T-helper 1 cell (primary cell): ENCODE measurements at regions not wholly inside any gene's neighbourhood (a gene's known extent, or its start where the extent isn't known, plus 50 kb on each side); places are given as distances from the start of the nearest gene placed in this dataset.
"Not testable (repeated sequence)": the region's sequence is repeated elsewhere in the genome, so short reads cannot be mapped to it uniquely, and the experiment has no call there.

Source experiments
- DNase-seq, 5 donors: peaks; one replicate each; pipeline ENCODE4 v3.0.0-alpha.2; 2012 to 2020

GRCh38 chr10:64523065-64523759 is 1002.0 kb downstream of the REEP3 start:
- DNase-seq, result no peak

GRCh38 chr10:64528294-64529002 is 1007.2 kb downstream of the REEP3 start:
- DNase-seq, result no peak

- no peak for DNase-seq
These were observed 1007.8 kb downstream of the REEP3 start for GRCh38 chr10:64529003-64529350.

GRCh38 chr10:64534616-64535015 is 1013.4 kb downstream of the REEP3 start:
- DNase-seq, result no peak

GRCh38 chr10:64535131-64535867 is 1014.1 kb downstream of the REEP3 start:
- DNase-seq, result no peak

GRCh38 chr10:64537112-64537511 is 1015.9 kb downstream of the REEP3 start:
- DNase-seq, result no peak

GRCh38 chr10:64537928-64538327 is 1016.7 kb downstream of the REEP3 start:
- DNase-seq, result no peak

GRCh38 chr10:64546073-64546472 is 1024.9 kb downstream of the REEP3 start:
- no peak for DNase-seq

- no peak for DNase-seq
These were observed 1026.0 kb downstream of the REEP3 start for GRCh38 chr10:64547168-64547567.

GRCh38 chr10:64555666-64556065 is 1034.5 kb downstream of the REEP3 start:
- DNase-seq, result no peak

GRCh38 chr10:64558094-64558835 is 1037.1 kb downstream of the REEP3 start:
- DNase-seq, result no peak

GRCh38 chr10:64571056-64571455 is 1049.9 kb downstream of the REEP3 start:
- peak in 1 of 5 donors; percentile 13 for DNase-seq

GRCh38 chr10:64573623-64574325 is 1052.6 kb downstream of the REEP3 start:
- DNase-seq, result no peak

GRCh38 chr10:64574371-64574770 is 1053.2 kb downstream of the REEP3 start:
- no peak for DNase-seq

GRCh38 chr10:64576497-64576896 is 1055.3 kb downstream of the REEP3 start:
- no peak for DNase-seq

- DNase-seq, result not testable (repeated sequence)
These were observed 1057.6 kb downstream of the REEP3 start for GRCh38 chr10:64578757-64579156.

GRCh38 chr10:64586934-64587503 is 1065.8 kb downstream of the REEP3 start:
- DNase-seq, result no peak

- DNase-seq, result no peak
These were observed 1072.9 kb downstream of the REEP3 start for GRCh38 chr10:64594072-64594471.

GRCh38 chr10:64598600-64598999 is 1077.4 kb downstream of the REEP3 start:
- DNase-seq, result no peak

- DNase-seq, result no peak
These were observed 1080.1 kb downstream of the REEP3 start for GRCh38 chr10:64601298-64601697.

- no peak for DNase-seq
These were observed 1095.9 kb downstream of the REEP3 start for GRCh38 chr10:64617085-64617484.

- DNase-seq, result no peak
These were observed 1097.9 kb downstream of the REEP3 start for GRCh38 chr10:64619102-64619501.
